H9 (cell line): ENCODE measurements at regions not wholly inside any gene's neighbourhood (a gene's known extent, or its start where the extent isn't known, plus 50 kb on each side); places are given as distances from the start of the nearest gene placed in this dataset.

ENCODE experiments used
- DNase-seq: peaks from one replicate; pipeline ENCODE4 v3.0.0-alpha.2; 2017
- H2AFZ ChIP-seq: one replicate; pipeline ENCODE4 v1.6.1; 2013; ENCODE audit warnings: mild to moderate bottlenecking, low read length, control low read depth, moderate library complexity
- H2AK5ac ChIP-seq: 2 replicates; pipeline ENCODE4 v1.6.1; 2013; ENCODE audit warnings: low read length, control low read depth, mixed read lengths; ENCODE audit not compliant: insufficient read length
- H2BK120ac ChIP-seq: one replicate; pipeline ENCODE4 v1.6.1; 2013; ENCODE audit warnings: low read depth, mild to moderate bottlenecking, low read length, control low read depth, inconsistent platforms; ENCODE audit not compliant: poor library complexity, severe bottlenecking
- H2BK12ac ChIP-seq: 2 replicates; pipeline ENCODE4 v1.6.1; 2013; ENCODE audit warnings: low read length, control low read depth, mixed read lengths, low read depth; ENCODE audit not compliant: insufficient read length
- H2BK15ac ChIP-seq: 2 replicates; pipeline ENCODE4 v1.6.1; 2013; ENCODE audit warnings: low read depth, low read length, control low read depth
- H2BK20ac ChIP-seq: one replicate; pipeline ENCODE4 v1.6.1; 2013; ENCODE audit warnings: low read depth, mild to moderate bottlenecking, low read length, control low read depth, inconsistent platforms; ENCODE audit not compliant: poor library complexity, severe bottlenecking
- H2BK5ac ChIP-seq: 2 replicates; pipeline ENCODE4 v1.6.1; 2013; ENCODE audit warnings: low read length, control low read depth, mixed read lengths; ENCODE audit not compliant: insufficient read length
- H3K14ac ChIP-seq: 2 replicates; pipeline ENCODE4 v1.6.1; 2013; ENCODE audit warnings: low read length, control low read depth; ENCODE audit not compliant: insufficient read depth
- H3K18ac ChIP-seq: 2 replicates; pipeline ENCODE4 v1.6.1; 2013; ENCODE audit warnings: low read depth, mild to moderate bottlenecking, mixed read lengths, low read length, control low read depth; ENCODE audit not compliant: insufficient read length
- H3K23ac ChIP-seq: 2 replicates; pipeline ENCODE4 v1.6.1; 2013; ENCODE audit warnings: low read length, control low read depth, mixed read lengths, low read depth; ENCODE audit not compliant: insufficient read length
- H3K23me2 ChIP-seq: 2 replicates; pipeline ENCODE4 v1.6.1; 2013; ENCODE audit warnings: low read depth, mild to moderate bottlenecking, mixed read lengths, low read length, control low read depth; ENCODE audit not compliant: insufficient read length, poor library complexity, severe bottlenecking
- H3K27ac ChIP-seq: 2 replicates; pipeline ENCODE4 v1.5.1; 2013; ENCODE audit warnings: low read length, control low read depth, mixed read lengths, low read depth; ENCODE audit not compliant: insufficient read length
- H3K27me3 ChIP-seq: 2 replicates; pipeline ENCODE4 v1.6.1; 2013; ENCODE audit warnings: low read length, control low read depth, inconsistent platforms; ENCODE audit not compliant: insufficient read depth
- H3K4ac ChIP-seq: 2 replicates; pipeline ENCODE4 v1.6.1; 2013; ENCODE audit warnings: low read depth, mild to moderate bottlenecking, control low read depth, inconsistent platforms, low read length, moderate library complexity
- H3K4me1 ChIP-seq: 2 replicates; pipeline ENCODE4 v1.6.1; 2013; ENCODE audit warnings: low read length, control low read depth, inconsistent platforms; ENCODE audit not compliant: insufficient read depth
- H3K4me2 ChIP-seq: 2 replicates; pipeline ENCODE4 v1.6.1; 2013; ENCODE audit warnings: low read length, control low read depth, mixed read lengths; ENCODE audit not compliant: insufficient read length, insufficient read depth
- H3K56ac ChIP-seq: 2 replicates; pipeline ENCODE4 v1.6.1; 2013; ENCODE audit warnings: low read depth, mild to moderate bottlenecking, mixed read lengths, low read length, control low read depth; ENCODE audit not compliant: insufficient read length
- H3K79me1 ChIP-seq: 2 replicates; pipeline ENCODE4 v1.6.1; 2013; ENCODE audit warnings: low read depth, mild to moderate bottlenecking, moderate library complexity, low read length, control low read depth, inconsistent platforms; ENCODE audit not compliant: insufficient read depth, poor library complexity, severe bottlenecking
- H3K79me2 ChIP-seq: 2 replicates; pipeline ENCODE4 v1.6.1; 2013; ENCODE audit warnings: low read length, control low read depth, inconsistent platforms; ENCODE audit not compliant: insufficient read depth
- H3K9ac ChIP-seq: 2 replicates; pipeline ENCODE4 v1.6.1; 2013; ENCODE audit warnings: low read length, control low read depth, mixed read lengths; ENCODE audit not compliant: insufficient read length; ENCODE audit errors: extremely low read depth
- H3K9me3 ChIP-seq: one replicate; pipeline ENCODE4 v1.6.1; 2013; ENCODE audit warnings: low read depth, low read length, inconsistent platforms; ENCODE audit not compliant: control insufficient read depth
- H3T11ph ChIP-seq: one replicate; pipeline ENCODE4 v1.6.1; 2013; ENCODE audit warnings: mild to moderate bottlenecking, low read length, control low read depth, inconsistent platforms
- H4K20me1 ChIP-seq: one replicate; pipeline ENCODE4 v1.6.1; 2013; ENCODE audit not compliant: control insufficient read depth, insufficient read length, insufficient read depth
- H4K5ac ChIP-seq: 2 replicates; pipeline ENCODE4 v1.6.1; 2013; ENCODE audit warnings: low read depth, mild to moderate bottlenecking, mixed read lengths, low read length, control low read depth; ENCODE audit not compliant: insufficient read length
- H4K8ac ChIP-seq: replicated peaks from 2 replicates; pipeline ENCODE4 v1.6.1; 2013; ENCODE audit warnings: low read length, control low read depth, mixed read lengths, low read depth; ENCODE audit not compliant: insufficient read length
- H4K91ac ChIP-seq: 2 replicates; pipeline ENCODE4 v1.6.1; 2013; ENCODE audit warnings: low read depth, mild to moderate bottlenecking, moderate library complexity, mixed read lengths, low read length, control low read depth; ENCODE audit not compliant: insufficient read length
- H3K27ac Mint-ChIP-seq, 3 experiments: 2 replicates in 2 of 3; 3 replicates in 1 of 3; pipeline ENCODE4 v1.8.0; 2020 to 2021; ENCODE audit warnings: mixed read lengths in 3 of 3, mild to moderate bottlenecking in 1 of 3, moderate library complexity in 1 of 3
- H3K27me3 Mint-ChIP-seq: 2 replicates; pipeline ENCODE4 v1.8.0; 2021; ENCODE audit warnings: low read depth, mild to moderate bottlenecking, moderate library complexity, mixed read lengths
- H3K36me3 Mint-ChIP-seq, 3 experiments: 2 replicates in 2 of 3; 3 replicates in 1 of 3; pipeline ENCODE4 v1.8.0; 2020 to 2021; ENCODE audit warnings: low read depth in 3 of 3, mixed read lengths in 3 of 3; ENCODE audit not compliant: insufficient read depth in 1 of 3
- H3K4me1 Mint-ChIP-seq, 2 experiments: 2 replicates each; pipeline ENCODE4 v1.8.0; 2020; ENCODE audit warnings: mixed read lengths in 2 of 2
- H3K4me3 Mint-ChIP-seq, 2 experiments: 2 replicates in 1 of 2; 3 replicates in 1 of 2; pipeline ENCODE4 v1.8.0; 2020 to 2021; ENCODE audit warnings: mild to moderate bottlenecking in 2 of 2, mixed read lengths in 2 of 2, moderate library complexity in 1 of 2
- H3K9me3 Mint-ChIP-seq, 2 experiments: 2 replicates in 1 of 2; 3 replicates in 1 of 2; pipeline ENCODE4 v1.8.0; 2020; ENCODE audit warnings: mild to moderate bottlenecking in 2 of 2, mixed read lengths in 2 of 2, moderate library complexity in 1 of 2
- WGBS: extraction: QIAGEN DNeasy Blood & Tissue Kit; methylation state at CpG from one replicate; pipeline ENCODE4 v1.1.7; 2013; ENCODE audit warnings: missing lambda C conversion rate, low lambda C conversion rate, mixed read lengths; ENCODE audit not compliant: insufficient read length; ENCODE audit errors: extremely low coverage; 5-methylcytosine and 5-hydroxymethylcytosine counted together
- TF ChIP-seq, protein P1 (sequence below): fragments of 200-600 bp; sonication (generic); conservative IDR thresholded peaks from 3 replicates; pipeline ENCODE4 v1.8.0; 2021; ENCODE audit warnings: antibody characterized with exemption, mild to moderate bottlenecking

DNA sequence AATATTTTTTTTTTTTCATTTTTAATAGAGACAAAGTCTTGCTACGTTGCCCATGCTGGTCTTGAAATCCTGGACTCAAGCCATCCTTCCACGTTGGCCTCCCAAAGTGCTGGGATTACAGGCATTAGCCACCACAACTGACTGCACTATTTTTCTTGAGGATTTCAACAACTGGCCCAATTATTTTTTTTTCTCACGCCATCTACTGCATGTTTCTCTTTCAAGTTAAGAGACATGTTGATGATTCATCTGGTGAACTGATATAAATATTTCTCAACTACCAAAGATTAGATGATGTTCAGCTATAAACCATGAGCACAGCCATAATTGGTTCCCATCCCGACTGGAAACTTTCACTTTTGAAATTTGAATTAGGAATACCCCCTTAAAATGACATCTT is 688.4 kb upstream of the SYT4 start:
- 0 out of 4 replicates have a peak, but pooled peaks cover 0 to 2% of the 10 kb centered on the region in 2 experiments for H3K4me1 Mint-ChIP-seq

More for the DNA sequence above, 688.4 kb upstream of the SYT4 start:
- Histone ChIP-seq H4K20me1 (no peaks in the 10 kb centered on the region), H3K9ac (no peak overlapping the region), H3K79me2 (no peaks in the 10 kb centered on the region), H2BK5ac (no peak overlapping the region), H4K91ac (no peak overlapping the region), H3K23ac (no peak overlapping the region), H3K23me2 (no peaks in the 10 kb centered on the region), H3K4ac (no peak overlapping the region), H3K18ac (no peak overlapping the region), H3K14ac (no peak overlapping the region), H4K8ac (no peak overlapping the region), H2BK20ac (no peak overlapping the region), H2AK5ac (no peak overlapping the region), H3K4me2 (no peak overlapping the region), H4K5ac (no peak overlapping the region), H2BK120ac (no peak overlapping the region), H3K79me1 (no peaks in the 10 kb centered on the region), H3K27ac (no peak overlapping the region), H3K4me1 (no peaks in the 10 kb centered on the region), H3K56ac (no peak overlapping the region), H3K9me3 (no peaks in the 10 kb centered on the region), H3T11ph (no peak overlapping the region), H2BK15ac (no peak overlapping the region), H3K27me3 (no peaks in the 10 kb centered on the region), H2AFZ (no peak overlapping the region), H2BK12ac (no peak overlapping the region)
- no peak overlapping the region for H3K4me3 Mint-ChIP-seq
- no peaks in the 10 kb centered on the region for H3K27me3 Mint-ChIP-seq
- DNase-seq: no peak
- no peaks in the 10 kb centered on the region for H3K36me3 Mint-ChIP-seq
- TF ChIP-seq, protein P1, sequence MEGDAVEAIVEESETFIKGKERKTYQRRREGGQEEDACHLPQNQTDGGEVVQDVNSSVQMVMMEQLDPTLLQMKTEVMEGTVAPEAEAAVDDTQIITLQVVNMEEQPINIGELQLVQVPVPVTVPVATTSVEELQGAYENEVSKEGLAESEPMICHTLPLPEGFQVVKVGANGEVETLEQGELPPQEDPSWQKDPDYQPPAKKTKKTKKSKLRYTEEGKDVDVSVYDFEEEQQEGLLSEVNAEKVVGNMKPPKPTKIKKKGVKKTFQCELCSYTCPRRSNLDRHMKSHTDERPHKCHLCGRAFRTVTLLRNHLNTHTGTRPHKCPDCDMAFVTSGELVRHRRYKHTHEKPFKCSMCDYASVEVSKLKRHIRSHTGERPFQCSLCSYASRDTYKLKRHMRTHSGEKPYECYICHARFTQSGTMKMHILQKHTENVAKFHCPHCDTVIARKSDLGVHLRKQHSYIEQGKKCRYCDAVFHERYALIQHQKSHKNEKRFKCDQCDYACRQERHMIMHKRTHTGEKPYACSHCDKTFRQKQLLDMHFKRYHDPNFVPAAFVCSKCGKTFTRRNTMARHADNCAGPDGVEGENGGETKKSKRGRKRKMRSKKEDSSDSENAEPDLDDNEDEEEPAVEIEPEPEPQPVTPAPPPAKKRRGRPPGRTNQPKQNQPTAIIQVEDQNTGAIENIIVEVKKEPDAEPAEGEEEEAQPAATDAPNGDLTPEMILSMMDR: no peak
- H3K27ac Mint-ChIP-seq: no peak overlapping the region
- no peaks in the 10 kb centered on the region for H3K9me3 Mint-ChIP-seq
- WGBS: no CpG with 5 or more reads among the region's 4 CpGs
